ENCODE measurements at regions not wholly inside any gene's neighbourhood (a gene's known extent, or its start where the extent isn't known, plus 50 kb on each side); places are given as distances from the start of the nearest gene placed in this dataset.

DNA sequence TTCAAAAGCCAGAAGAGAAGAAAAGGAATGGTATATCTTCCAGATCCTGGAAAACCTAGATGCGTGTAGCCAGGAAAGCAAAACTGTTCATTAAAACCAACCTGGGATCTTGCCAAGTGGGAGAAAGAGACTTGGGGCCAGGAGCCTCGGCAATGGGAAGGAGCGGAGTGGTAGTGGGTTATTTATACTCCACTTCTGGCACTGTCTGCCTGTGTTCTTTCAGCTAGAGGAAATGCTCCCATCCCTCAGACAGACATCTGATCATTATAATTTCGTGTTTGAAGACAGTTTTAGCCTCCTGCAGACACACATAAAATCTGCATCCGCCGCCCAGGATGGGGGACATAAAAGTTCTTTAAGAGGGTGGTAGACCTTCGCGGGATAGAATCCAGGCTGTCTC, 421.6 kb downstream of the RPS24 start:
- Mint-ChIP-seq H3K36me3 (no peaks in the 10 kb centered on the region), H3K4me1 (ENCODE audit: low read depth) (no peaks in the 10 kb centered on the region), H3K27me3 (peaks cover 2% of the 10 kb centered on the region), H3K27ac (no peak overlapping the region), H3K9me3 (no peaks in the 10 kb centered on the region), H3K4me3 (no peak overlapping the region)
- ChIA-PET POLR2A (no interaction called here), CTCF (no interaction called here)
- DNase-seq: no peak
- intact Hi-C loops (cut with micrococcal nuclease): no loop called here

DNA sequence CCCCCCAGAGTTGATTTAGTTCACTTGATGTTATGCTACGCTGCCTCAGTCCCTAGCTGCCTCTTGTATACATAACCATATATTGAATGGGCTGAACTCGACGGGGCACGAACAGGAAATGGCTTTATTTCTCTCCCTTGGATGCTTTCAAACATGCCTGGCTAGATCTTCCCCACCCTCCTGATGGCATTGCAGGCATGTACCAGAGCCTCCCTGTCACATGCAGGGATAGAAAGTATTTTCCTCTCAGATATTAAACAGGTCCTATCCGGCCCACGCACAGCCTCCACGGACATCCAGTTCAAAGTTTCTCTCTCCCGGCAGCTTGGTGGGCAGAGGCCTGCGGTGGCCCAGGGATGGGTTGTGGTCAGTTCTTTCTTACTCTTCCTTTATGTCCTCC, 422.1 kb downstream of the RPS24 start:
- POLR2A ChIA-PET: no interaction called here

DNA sequence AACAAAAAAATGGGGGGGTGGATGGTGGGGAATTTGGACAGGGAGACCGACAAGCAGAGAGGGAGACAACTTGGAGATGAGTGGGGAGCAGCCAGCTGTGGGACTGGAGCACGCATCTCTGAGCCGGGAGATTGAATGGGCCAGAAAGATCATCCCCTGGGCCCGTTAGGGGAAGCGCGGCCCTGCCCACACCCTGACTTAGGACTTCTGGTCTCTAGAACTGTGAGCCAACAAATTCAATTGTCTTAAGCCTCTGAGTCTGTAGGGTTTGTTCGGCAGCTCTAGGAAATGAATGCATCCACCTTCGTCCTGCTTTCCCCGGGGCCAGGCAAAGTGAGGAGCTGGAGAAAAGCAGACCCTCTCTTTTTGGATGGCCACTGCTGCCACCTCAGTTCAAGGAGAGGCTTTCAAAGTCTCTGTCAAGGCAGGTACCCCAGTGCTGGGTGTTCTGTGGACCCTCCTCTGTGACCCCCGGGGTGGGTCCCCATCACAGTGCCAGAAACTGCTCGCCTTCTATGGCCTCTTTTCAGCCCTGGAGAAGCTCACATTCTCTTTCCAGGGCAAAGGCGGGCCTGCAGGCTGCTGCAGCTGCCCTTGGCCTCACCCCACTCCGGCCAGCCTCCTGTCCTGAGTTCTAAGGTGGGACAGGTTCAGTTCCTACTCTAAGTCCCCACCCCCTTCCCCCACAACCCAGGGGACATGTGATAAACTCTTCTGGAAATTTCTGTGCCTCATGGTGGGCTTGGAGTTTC, 423.2 kb downstream of the RPS24 start:
- Mint-ChIP-seq H3K4me3 (no peak overlapping the region), H3K4me1 (ENCODE audit: low read depth) (no peaks in the 10 kb centered on the region), H3K27ac (no peak overlapping the region), H3K9me3 (no peaks in the 10 kb centered on the region), H3K36me3 (no peaks in the 10 kb centered on the region), H3K27me3 (peaks cover 2% of the 10 kb centered on the region)
- ChIA-PET CTCF (interaction anchor here (1.3 kb wide), 1 partner anchor 410 kb away, joined by 3 read pairs; no protein-coding TSS in a partner anchor), POLR2A (no interaction called here)
- intact Hi-C loops (cut with micrococcal nuclease): no loop called here
- no peak for DNase-seq

More for the DNA sequence above, 422.1 kb downstream of the RPS24 start:
- Mint-ChIP-seq H3K36me3 (no peaks in the 10 kb centered on the region), H3K27ac (no peak overlapping the region), H3K27me3 (peaks cover 2% of the 10 kb centered on the region), H3K4me1 (ENCODE audit: low read depth) (no peaks in the 10 kb centered on the region), H3K4me3 (no peak overlapping the region), H3K9me3 (no peaks in the 10 kb centered on the region)
- CTCF ChIA-PET: no interaction called here
- DNase-seq: no peak
- intact Hi-C loops (cut with micrococcal nuclease): no loop called here

DNA sequence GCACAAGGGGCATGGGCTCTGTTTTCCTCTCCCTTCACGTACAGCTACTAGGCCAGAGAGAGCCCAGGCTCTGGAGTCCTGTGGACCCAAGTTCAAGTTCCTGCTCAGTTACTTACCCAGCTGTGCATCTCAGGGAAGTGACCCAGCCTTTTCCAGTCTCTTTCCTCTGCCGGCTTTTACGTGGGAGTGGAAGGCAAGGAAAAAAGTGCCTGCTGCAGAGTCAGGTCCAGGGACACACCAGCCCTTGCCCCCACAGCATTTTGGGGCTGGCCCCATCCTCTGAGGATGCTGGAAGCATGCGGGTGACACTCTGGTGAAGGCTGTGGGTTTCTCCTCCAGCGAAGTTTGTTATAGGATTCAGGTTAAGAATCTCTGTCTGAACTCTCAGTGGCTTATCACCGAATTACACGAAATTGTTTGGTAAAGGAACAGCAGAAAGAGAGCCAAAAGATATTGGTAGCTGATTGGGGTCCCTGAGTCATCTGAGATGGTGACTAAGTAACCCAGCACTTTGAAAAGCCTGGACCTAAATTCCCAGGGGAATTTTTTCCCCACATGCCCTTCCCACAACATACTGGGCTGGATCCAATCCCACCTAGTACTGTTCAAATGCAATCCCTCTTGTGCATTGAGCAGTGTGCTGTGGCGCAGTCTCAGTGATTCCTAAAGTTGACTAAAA, 424.3 kb downstream of the RPS24 start:
- DNase-seq: no peak
- Mint-ChIP-seq H3K4me3 (no peak overlapping the region), H3K27ac (no peak overlapping the region), H3K27me3 (peaks cover 4% of the 10 kb centered on the region), H3K36me3 (no peaks in the 10 kb centered on the region), H3K4me1 (ENCODE audit: low read depth) (no peaks in the 10 kb centered on the region), H3K9me3 (no peaks in the 10 kb centered on the region)
- POLR2A ChIA-PET: no interaction called here
- CTCF ChIA-PET: interaction anchor here (1.3 kb wide), 1 partner anchor 411 kb away, joined by 3 read pairs; no protein-coding TSS in a partner anchor
- intact Hi-C loops (cut with micrococcal nuclease): no loop called here

DNA sequence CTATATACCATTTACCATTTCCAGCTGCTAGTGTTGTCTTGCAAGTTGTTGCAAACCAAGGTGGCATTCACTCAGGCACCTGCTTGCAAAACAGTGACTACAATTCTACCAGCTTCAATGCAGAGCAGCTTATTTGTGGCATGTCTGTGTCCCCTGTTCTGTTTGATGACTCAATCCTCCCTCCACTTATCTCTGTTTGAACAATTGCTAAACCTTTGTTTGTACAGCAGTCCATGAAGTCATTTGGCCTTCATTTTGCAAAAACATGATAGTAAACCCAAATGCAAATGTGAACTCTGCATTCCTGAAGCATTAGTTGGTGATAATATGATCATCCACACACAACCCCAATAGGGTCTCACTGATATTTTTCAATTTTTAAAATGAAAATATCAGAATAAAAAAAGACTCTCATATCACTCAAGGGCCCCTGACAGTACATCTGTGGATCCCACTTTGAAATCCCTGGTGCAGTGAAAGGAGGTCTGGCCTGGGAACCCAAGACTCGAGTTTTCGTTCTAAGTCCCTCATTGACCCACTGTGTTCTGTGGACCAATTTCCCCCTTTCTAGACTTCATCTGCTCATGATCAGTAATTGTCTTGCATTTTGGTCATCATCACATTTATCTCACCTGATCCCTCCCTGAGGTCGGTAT, 425.4 kb downstream of the RPS24 start:
- H3K9me3 Mint-ChIP-seq: no peaks in the 10 kb centered on the region
- ChIA-PET POLR2A (no interaction called here), CTCF (no interaction called here)
- intact Hi-C loops (cut with micrococcal nuclease): no loop called here
- H3K27me3 Mint-ChIP-seq: peaks cover 8% of the 10 kb centered on the region
- H3K36me3 Mint-ChIP-seq: no peaks in the 10 kb centered on the region
- no peaks in the 10 kb centered on the region for H3K4me1 Mint-ChIP-seq (ENCODE audit: low read depth)
- no peak overlapping the region for H3K27ac Mint-ChIP-seq
- H3K4me3 Mint-ChIP-seq: no peak overlapping the region
- DNase-seq: no peak

DNA sequence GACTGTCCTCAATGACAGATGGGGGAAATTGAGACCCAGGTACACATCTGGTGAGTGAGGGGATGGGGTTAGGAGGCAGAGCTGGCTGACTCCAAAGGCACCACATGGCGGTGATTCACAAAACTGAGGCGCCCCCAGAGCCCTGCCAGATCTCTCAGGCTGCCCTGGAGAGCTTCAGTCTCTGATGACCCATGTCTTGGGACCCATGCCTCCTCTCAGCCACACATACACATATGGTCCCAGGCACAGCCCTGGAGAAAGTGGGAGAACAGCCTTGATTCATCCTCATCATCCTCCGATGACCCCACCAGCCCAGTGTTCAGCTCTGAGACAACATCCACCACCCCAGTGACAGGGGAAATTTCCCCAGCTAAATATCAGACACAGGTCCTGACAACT, 426.0 kb downstream of the RPS24 start:
- no peak overlapping the region for H3K4me3 Mint-ChIP-seq
- POLR2A ChIA-PET: no interaction called here
- H3K27ac Mint-ChIP-seq: no peak overlapping the region
- DNase-seq: no peak
- H3K9me3 Mint-ChIP-seq: no peaks in the 10 kb centered on the region
- no peaks in the 10 kb centered on the region for H3K4me1 Mint-ChIP-seq (ENCODE audit: low read depth)
- intact Hi-C loops (cut with micrococcal nuclease): no loop called here
- CTCF ChIA-PET: no interaction called here
- peaks cover 8% of the 10 kb centered on the region for H3K27me3 Mint-ChIP-seq
- no peaks in the 10 kb centered on the region for H3K36me3 Mint-ChIP-seq

- POLR2A ChIA-PET: no interaction called here
- peaks cover 8% of the 10 kb centered on the region for H3K27me3 Mint-ChIP-seq
These were observed 426.5 kb downstream of the RPS24 start for GRCh38 chr10:78460204-78460603.

GRCh38 chr10:78461333-78461732, 427.7 kb downstream of the RPS24 start:
- H3K4me3 Mint-ChIP-seq: no peak overlapping the region
- H3K27me3 Mint-ChIP-seq: peaks cover 8% of the 10 kb centered on the region
- ChIA-PET CTCF (no interaction called here), POLR2A (no interaction called here)
- intact Hi-C loops (cut with micrococcal nuclease): no loop called here
- no peaks in the 10 kb centered on the region for H3K4me1 Mint-ChIP-seq (ENCODE audit: low read depth)
- no peak for DNase-seq
- H3K36me3 Mint-ChIP-seq: no peaks in the 10 kb centered on the region
- no peak overlapping the region for H3K27ac Mint-ChIP-seq
- H3K9me3 Mint-ChIP-seq: no peaks in the 10 kb centered on the region

More at GRCh38 chr10:78460204-78460603, 426.5 kb downstream of the RPS24 start:
- CTCF ChIA-PET: no interaction called here
- H3K36me3 Mint-ChIP-seq: no peaks in the 10 kb centered on the region
- DNase-seq: no peak
- H3K9me3 Mint-ChIP-seq: no peaks in the 10 kb centered on the region
- no peak overlapping the region for H3K4me3 Mint-ChIP-seq
- H3K27ac Mint-ChIP-seq: no peak overlapping the region
- H3K4me1 Mint-ChIP-seq (ENCODE audit: low read depth): no peaks in the 10 kb centered on the region
- intact Hi-C loops (cut with micrococcal nuclease): no loop called here

DNA sequence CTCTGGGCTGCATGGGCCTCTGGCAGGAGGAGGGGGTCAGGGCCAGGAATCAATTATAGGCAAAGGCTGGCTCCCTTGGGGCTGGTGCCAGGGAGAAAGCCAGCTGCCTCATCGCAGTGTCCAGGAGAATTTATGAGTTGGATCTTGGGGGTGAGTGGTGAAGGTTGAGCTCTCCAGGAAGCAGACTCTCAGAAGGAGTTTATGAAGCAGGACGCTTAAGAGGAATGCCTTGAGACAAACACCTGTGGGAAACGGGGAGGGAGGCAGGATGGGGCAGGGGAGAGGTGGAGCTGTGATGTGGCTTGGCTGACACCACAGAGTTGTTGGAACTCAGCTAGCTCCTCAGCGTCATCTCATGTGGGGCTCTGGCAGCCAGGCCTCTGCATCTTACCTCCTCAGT, 428.5 kb downstream of the RPS24 start:
- H3K27me3 Mint-ChIP-seq: peaks cover 8% of the 10 kb centered on the region
- no peaks in the 10 kb centered on the region for H3K9me3 Mint-ChIP-seq
- no peak for DNase-seq
- ChIA-PET POLR2A (no interaction called here), CTCF (no interaction called here)
- no peak overlapping the region for H3K4me3 Mint-ChIP-seq
- intact Hi-C loops (cut with micrococcal nuclease): no loop called here
- H3K4me1 Mint-ChIP-seq (ENCODE audit: low read depth): no peaks in the 10 kb centered on the region
- no peak overlapping the region for H3K27ac Mint-ChIP-seq
- no peaks in the 10 kb centered on the region for H3K36me3 Mint-ChIP-seq

DNA sequence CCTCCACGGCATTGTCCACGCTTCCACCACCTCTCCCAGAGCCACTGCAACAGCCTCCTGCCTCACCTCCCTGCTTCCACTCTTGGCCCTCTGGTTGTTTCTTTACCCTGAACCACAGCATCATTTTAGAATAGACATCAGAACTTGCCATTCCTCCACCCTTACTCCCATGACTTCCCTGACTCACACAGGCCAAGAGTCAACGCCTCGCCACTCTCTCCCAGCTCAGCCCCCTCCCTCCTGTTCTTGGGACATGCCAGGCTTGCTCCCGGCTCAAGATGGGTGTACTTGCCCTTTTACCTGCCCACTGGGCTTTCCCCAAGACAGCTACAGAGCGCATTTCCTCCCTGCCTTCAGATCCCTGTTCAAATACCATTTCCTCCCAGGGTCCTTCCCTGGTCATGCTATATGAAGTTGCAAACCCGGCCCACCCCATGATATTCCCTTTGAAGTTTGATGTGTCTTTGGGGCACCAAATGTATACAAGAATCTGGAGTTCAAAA, 429.1 kb downstream of the RPS24 start:
- Mint-ChIP-seq H3K36me3 (no peaks in the 10 kb centered on the region), H3K4me1 (ENCODE audit: low read depth) (no peaks in the 10 kb centered on the region), H3K4me3 (no peak overlapping the region), H3K9me3 (no peaks in the 10 kb centered on the region), H3K27ac (no peak overlapping the region), H3K27me3 (peaks cover 8% of the 10 kb centered on the region)
- CTCF ChIA-PET: no interaction called here
- POLR2A ChIA-PET: no interaction called here
- intact Hi-C loops (cut with micrococcal nuclease): no loop called here
- peak; percentile 1 for DNase-seq

GRCh38 chr10:78464118-78464855, 430.6 kb downstream of the RPS24 start:
- H3K9me3 Mint-ChIP-seq: no peaks in the 10 kb centered on the region
- ChIA-PET POLR2A (no interaction called here), CTCF (no interaction called here)
- no peak overlapping the region for H3K27ac Mint-ChIP-seq
- DNase-seq: no peak
- intact Hi-C loops (cut with micrococcal nuclease): no loop called here
- H3K4me3 Mint-ChIP-seq: no peak overlapping the region
- H3K4me1 Mint-ChIP-seq (ENCODE audit: low read depth): no peaks in the 10 kb centered on the region
- H3K27me3 Mint-ChIP-seq: peaks cover 8% of the 10 kb centered on the region
- no peaks in the 10 kb centered on the region for H3K36me3 Mint-ChIP-seq

- H3K27me3 Mint-ChIP-seq: peaks cover 6% of the 10 kb centered on the region
- no peaks in the 10 kb centered on the region for H3K36me3 Mint-ChIP-seq
- POLR2A ChIA-PET: no interaction called here
- DNase-seq: no peak
- no peak overlapping the region for H3K4me3 Mint-ChIP-seq
- H3K4me1 Mint-ChIP-seq (ENCODE audit: low read depth): no peaks in the 10 kb centered on the region
- no peak overlapping the region for H3K27ac Mint-ChIP-seq
- intact Hi-C loops (cut with micrococcal nuclease): no loop called here
- CTCF ChIA-PET: no interaction called here
- peaks cover 3% of the 10 kb centered on the region for H3K9me3 Mint-ChIP-seq
These were observed 431.2 kb downstream of the RPS24 start for GRCh38 chr10:78464856-78465267.
